GM11168 (cell line): ENCODE measurements at regions not wholly inside any gene's neighbourhood (a gene's known extent, or its start where the extent isn't known, plus 50 kb on each side); places are given as distances from the start of the nearest gene placed in this dataset.

Experiments used
- in situ Hi-C: fragments of 300-500 bp; cut with MboI; formaldehyde crosslinking; loops from one replicate; pipeline ENCODE4 v1.12.0; 2022; ENCODE audit warnings: low sequenced_read_pairs; ENCODE audit not compliant: unreplicated experiment

GRCh38 chr11:79768343-79768742, 327.5 kb upstream of the TENM4 start:
- in situ Hi-C loops, result no loop called here

- in situ Hi-C loops, result no loop called here
Observed at GRCh38 chr11:79762279-79762921, 321.6 kb upstream of the TENM4 start.

GRCh38 chr11:79758325-79758724, 317.5 kb upstream of the TENM4 start:
- in situ Hi-C loops, result no loop called here

GRCh38 chr11:79747406-79747805, 306.6 kb upstream of the TENM4 start:
- in situ Hi-C loops, result no loop called here

GRCh38 chr11:79744941-79745340, 304.1 kb upstream of the TENM4 start:
- in situ Hi-C loops, result no loop called here

- in situ Hi-C loops, result no loop called here
Observed at GRCh38 chr11:79742176-79742575, 301.3 kb upstream of the TENM4 start.

- in situ Hi-C loops, result no loop called here
Observed at GRCh38 chr11:79739591-79739990, 298.8 kb upstream of the TENM4 start.

- in situ Hi-C loops, result no loop called here
Observed at GRCh38 chr11:79727221-79727620, 286.4 kb upstream of the TENM4 start.

GRCh38 chr11:79720115-79720514, 279.3 kb upstream of the TENM4 start:
- in situ Hi-C loops, result no loop called here

- in situ Hi-C loops, result no loop called here
Observed at GRCh38 chr11:79708319-79708932, 267.6 kb upstream of the TENM4 start.

- in situ Hi-C loops, result no loop called here
Observed at GRCh38 chr11:79705648-79706047, 264.8 kb upstream of the TENM4 start.

- in situ Hi-C loops, result no loop called here
Observed at GRCh38 chr11:79702303-79702702, 261.5 kb upstream of the TENM4 start.

- in situ Hi-C loops, result no loop called here
Observed at GRCh38 chr11:79699246-79699645, 258.4 kb upstream of the TENM4 start.

GRCh38 chr11:79697905-79698304, 257.1 kb upstream of the TENM4 start:
- in situ Hi-C loops, result no loop called here

GRCh38 chr11:79694368-79694767, 253.5 kb upstream of the TENM4 start:
- in situ Hi-C loops, result no loop called here

GRCh38 chr11:79691445-79691844, 250.6 kb upstream of the TENM4 start:
- in situ Hi-C loops, result no loop called here

- in situ Hi-C loops, result no loop called here
Observed at GRCh38 chr11:79686703-79687419, 246.0 kb upstream of the TENM4 start.

GRCh38 chr11:79683930-79684329, 243.1 kb upstream of the TENM4 start:
- in situ Hi-C loops, result no loop called here

- in situ Hi-C loops, result no loop called here
Observed at GRCh38 chr11:79678780-79679452, 238.1 kb upstream of the TENM4 start.

GRCh38 chr11:79676396-79676795, 235.6 kb upstream of the TENM4 start:
- in situ Hi-C loops, result no loop called here

GRCh38 chr11:79675081-79675480, 234.3 kb upstream of the TENM4 start:
- in situ Hi-C loops, result no loop called here
